Stomach (tissue), 4 donors: ENCODE measurements at regions not wholly inside any gene's neighbourhood (a gene's known extent, or its start where the extent isn't known, plus 50 kb on each side); places are given as distances from the start of the nearest gene placed in this dataset.

Source experiments
- CTCF ChIP-seq, 7 experiments: fragments of 450-650 bp in 4 of 7; fragments of 200-600 bp in 3 of 7; sonication (generic) in 3 of 7; IDR thresholded peaks; one replicate each; pipeline ENCODE4 v1.5.1; 2016 to 2019; ENCODE audit warnings: antibody characterized with exemption in 7 of 7, control low read depth in 2 of 7, mild to moderate bottlenecking in 1 of 7
- POLR2A ChIP-seq, 4 donors: fragments of 450-650 bp; IDR thresholded peaks; one replicate each; pipeline ENCODE4 v1.6.1; 2016; ENCODE audit warnings: antibody characterized with exemption in 4 of 4, control low read depth in 2 of 4, mild to moderate bottlenecking in 1 of 4, moderate library complexity in 1 of 4
- POLR2AphosphoS5 ChIP-seq, 3 donors: sonication (generic); formaldehyde crosslinking; IDR thresholded peaks; one replicate each; pipeline ENCODE4 v1.6.1; 2016; ENCODE audit warnings: antibody characterized with exemption in 3 of 3

- TF ChIP-seq CTCF (IDR thresholded peaks at IDR 0.05) (no peak), POLR2A (IDR thresholded peaks at IDR 0.05) (no peak), POLR2AphosphoS5 (IDR thresholded peaks at IDR 0.05) (no peak)
Observed at GRCh38 chr2:118489712-118490299, 357.6 kb downstream of the EN1 start.
